ENCODE measurements at regions not wholly inside any gene's neighbourhood (a gene's known extent, or its start where the extent isn't known, plus 50 kb on each side); places are given as distances from the start of the nearest gene placed in this dataset.

- no peak for TF ChIP-seq CTCF (IDR thresholded peaks at IDR 0.05)
- TF ChIP-seq POLR2A (IDR thresholded peaks at IDR 0.05) = no peak
These were observed 55.2 kb upstream of the IRX5 start for GRCh38 chr16:54875443-54875842.
